Endothelial cell of umbilical vein (primary cell): ENCODE measurements at regions not wholly inside any gene's neighbourhood (a gene's known extent, or its start where the extent isn't known, plus 50 kb on each side); places are given as distances from the start of the nearest gene placed in this dataset.

ENCODE experiments used
- BruUV-seq: library from RNA; stranded (reverse); fragments of 400-500 nt; replicated peaks from 2 replicates; lab custom pipeline; 2021; lab: Mats Ljungman, UMichigan
- CTCF ChIA-PET: fragments of 300-600, 350-600 bp; sonication (Branson Sonifier 250); formaldehyde crosslinking; loops from one replicate; lab custom pipeline; 2021; ENCODE audit warnings: antibody characterized with exemption, inconsistent platforms; lab: Charles Lee
- POLR2A ChIA-PET: fragments of 300-600, 350-600 bp; sonication (Branson Sonifier 250); formaldehyde crosslinking; loops from one replicate; lab custom pipeline; 2021; ENCODE audit warnings: antibody characterized with exemption, inconsistent platforms; lab: Charles Lee
- DNase-seq: peaks from one replicate; pipeline ENCODE4 v3.0.0-alpha.2; 2011; ENCODE audit warnings: low read depth, low spot score
- FAIRE-seq: peaks from 2 replicates; lab custom pipeline; 2011; peaks lifted over from hg19 to GRCh38; lab: Jason Lieb, UNC
- H2AFZ ChIP-seq: 2 replicates; pipeline ENCODE4 v1.6.0; 2012; ENCODE audit warnings: low read depth, low read length, control low read depth, inconsistent platforms
- H3K27ac ChIP-seq: 2 replicates; pipeline ENCODE4 v1.5.1; 2011; ENCODE audit warnings: low read depth, mild to moderate bottlenecking, control low read depth, low read length, moderate library complexity; ENCODE audit not compliant: insufficient read depth
- H3K27me3 ChIP-seq, 2 experiments: 2 replicates each; pipeline versions ENCODE4 v1.6.0 to v1.6.1; 2011; ENCODE audit warnings: low read length in 2 of 2, mixed read lengths in 1 of 2; ENCODE audit not compliant: control insufficient read depth in 2 of 2, insufficient read depth in 2 of 2
- H3K36me3 ChIP-seq, 2 experiments: 2 replicates in 1 of 2; 3 replicates in 1 of 2; pipeline ENCODE4 v1.5.1; 2011; ENCODE audit warnings: low read length in 2 of 2, mild to moderate bottlenecking in 1 of 2, moderate library complexity in 1 of 2; ENCODE audit not compliant: control insufficient read depth in 2 of 2, insufficient read depth in 2 of 2; ENCODE audit errors: extremely low read depth in 1 of 2
- H3K4me1 ChIP-seq: 3 replicates; pipeline ENCODE4 v1.5.1; 2011; ENCODE audit warnings: mild to moderate bottlenecking, low read length; ENCODE audit not compliant: control insufficient read depth, insufficient read depth; ENCODE audit errors: extremely low read depth
- H3K4me2 ChIP-seq: 2 replicates; pipeline ENCODE4 v1.6.1; 2011; ENCODE audit warnings: low read length, control low read depth, mixed read lengths; ENCODE audit not compliant: insufficient read depth
- H3K4me3 ChIP-seq, 3 experiments: fragments of 200-600 bp in 1 of 3; sonication (generic), shearing (Covaris generic) in 1 of 3; replicated peaks in 1 of 3; 2 replicates each; pipeline ENCODE4 v1.5.1; 2011 to 2016; ENCODE audit warnings: control low read depth in 3 of 3, low read length in 3 of 3, mild to moderate bottlenecking in 2 of 3, inconsistent platforms in 1 of 3, low read depth in 1 of 3, moderate library complexity in 1 of 3; ENCODE audit not compliant: insufficient read depth in 1 of 3
- H3K79me2 ChIP-seq: 2 replicates; pipeline ENCODE4 v1.6.0; 2012; ENCODE audit warnings: low read length, inconsistent platforms; ENCODE audit not compliant: control insufficient read depth, insufficient read depth
- H3K9ac ChIP-seq: replicated peaks from 2 replicates; pipeline ENCODE3; 2011; ENCODE audit warnings: low read length, control low read depth; ENCODE audit not compliant: insufficient read depth; ENCODE audit errors: extremely low read depth
- H3K9me1 ChIP-seq: replicated peaks from 3 replicates; pipeline ENCODE4 v1.6.0; 2011; ENCODE audit warnings: mild to moderate bottlenecking, low read length; ENCODE audit not compliant: control insufficient read depth, insufficient read depth; ENCODE audit errors: extremely low read depth
- H3K9me3 ChIP-seq: replicated peaks from 2 replicates; pipeline ENCODE4 v1.5.1; 2012; ENCODE audit warnings: low read length, inconsistent platforms; ENCODE audit not compliant: control insufficient read depth, insufficient read depth
- H4K20me1 ChIP-seq: replicated peaks from 2 replicates; pipeline ENCODE3; 2011; ENCODE audit warnings: mild to moderate bottlenecking, low read length; ENCODE audit not compliant: control insufficient read depth, insufficient read depth; ENCODE audit errors: extremely low read depth
- EZH2 ChIP-seq: IDR thresholded peaks from 2 replicates; pipeline ENCODE4 v1.6.1; 2012; ENCODE audit warnings: borderline replicate concordance, low read depth, mild to moderate bottlenecking, moderate library complexity, low read length, inconsistent platforms; ENCODE audit not compliant: severe bottlenecking
- FOS ChIP-seq: IDR thresholded peaks from 2 replicates; pipeline ENCODE4 v1.6.1; 2011; ENCODE audit warnings: mild to moderate bottlenecking, low read length, moderate library complexity, borderline replicate concordance; ENCODE audit not compliant: insufficient read depth
- GATA2 ChIP-seq: IDR thresholded peaks from 2 replicates; pipeline ENCODE4 v1.7.0; 2011; ENCODE audit warnings: low read depth, mild to moderate bottlenecking, moderate library complexity, mixed read lengths, low read length; ENCODE audit not compliant: insufficient read length, insufficient read depth
- JUN ChIP-seq: IDR thresholded peaks from 2 replicates; pipeline ENCODE4 v1.6.1; 2011; ENCODE audit warnings: borderline replicate concordance, low read depth; ENCODE audit not compliant: insufficient read length, insufficient read depth
- MAX ChIP-seq: IDR thresholded peaks from 2 replicates; pipeline ENCODE4 v1.6.1; 2011; ENCODE audit not compliant: insufficient read depth, insufficient read length
- MYC ChIP-seq: IDR thresholded peaks from one replicate; pipeline ENCODE4 v1.6.1; 2011; ENCODE audit warnings: mild to moderate bottlenecking, low read depth, low read length
- POLR2A ChIP-seq: IDR thresholded peaks from 2 replicates; pipeline ENCODE4 v1.6.1; 2012; ENCODE audit warnings: low read depth, mild to moderate bottlenecking, control low read depth, low read length
- POLR2AphosphoS5 ChIP-seq: IDR thresholded peaks from 2 replicates; pipeline ENCODE4 v1.6.1; 2012; ENCODE audit warnings: low read depth, mild to moderate bottlenecking, control low read depth, low read length, moderate library complexity; ENCODE audit not compliant: insufficient read depth
- dilution Hi-C: fragments of 300-500 bp; cut with MboI; formaldehyde crosslinking; loops from one replicate; pipeline ENCODE4 v1.15.0; 2019; ENCODE audit warnings: low sequenced_read_pairs; ENCODE audit not compliant: extremely low pct_ligation_motif_present
- intact Hi-C: fragments of 100-400 bp; cut with micrococcal nuclease; formaldehyde crosslinking; loops from one replicate; pipeline ENCODE4 v1.10.0; 2022
- TF ChIP-seq, protein P1 (sequence below), 2 donors: IDR thresholded peaks; 1 replicate in 1 of 2; 2 replicates in 1 of 2; pipeline ENCODE4 v1.5.1; 2011; ENCODE audit warnings: low read length in 2 of 2, mild to moderate bottlenecking in 2 of 2, moderate library complexity in 2 of 2, control low read depth in 1 of 2, inconsistent platforms in 1 of 2, low read depth in 1 of 2; ENCODE audit not compliant: insufficient read depth in 1 of 2; ENCODE audit errors: extremely low read depth in 1 of 2

DNA sequence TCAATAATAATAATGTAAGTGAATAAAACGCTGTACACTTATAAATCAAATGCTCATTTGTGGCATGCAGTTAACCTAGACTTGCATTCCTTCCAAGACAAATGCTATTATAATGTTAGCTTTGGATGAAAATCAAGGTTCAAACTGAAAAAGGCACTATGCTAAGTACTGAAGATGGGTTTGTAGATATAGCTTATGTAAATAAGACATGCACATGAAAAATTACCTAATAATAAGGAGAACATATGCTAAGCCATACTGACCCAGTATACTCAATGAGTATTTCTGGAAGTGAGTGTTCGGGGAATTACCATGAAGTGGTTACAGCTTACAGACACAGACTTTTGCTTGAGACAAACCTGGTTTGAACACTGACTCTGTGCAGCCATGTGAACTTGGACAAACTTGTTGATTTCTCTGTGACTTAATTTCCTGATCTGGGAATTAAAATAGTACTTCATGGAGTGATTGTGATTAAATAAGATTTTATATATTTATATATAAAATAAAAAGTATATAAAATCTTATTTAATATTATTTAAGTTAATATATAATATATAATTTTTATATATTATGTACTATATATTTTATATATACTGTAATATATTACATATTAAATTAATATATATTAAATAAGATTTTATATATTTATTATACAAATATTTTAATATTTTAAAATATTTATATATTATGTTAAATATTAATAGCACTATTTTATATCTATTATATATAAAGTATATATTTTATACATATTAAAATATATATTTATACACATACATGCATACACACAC lies 159.2 kb downstream of the ZPLD1 start:
- BruUV-seq: no TSS peak
- ChIA-PET POLR2A (no interaction called here), CTCF (no interaction called here)
- no peak overlapping the region for H3K4me3 ChIP-seq
- no peak overlapping the region for H3K27ac ChIP-seq
- no peak overlapping the region for H3K4me2 ChIP-seq
- dilution Hi-C loops: no loop called here
- H2AFZ ChIP-seq: no peak overlapping the region
- H3K36me3 ChIP-seq: no peaks in the 10 kb centered on the region
- no peaks in the 10 kb centered on the region for H3K4me1 ChIP-seq
- DNase-seq (no peak), FAIRE-seq (no peak)
- TF ChIP-seq MAX: no peak
- no peak for TF ChIP-seq FOS
- no peak for TF ChIP-seq JUN
- TF ChIP-seq POLR2A: no peak
- TF ChIP-seq GATA2: no peak
- no peak for TF ChIP-seq MYC
- TF ChIP-seq, protein P1, sequence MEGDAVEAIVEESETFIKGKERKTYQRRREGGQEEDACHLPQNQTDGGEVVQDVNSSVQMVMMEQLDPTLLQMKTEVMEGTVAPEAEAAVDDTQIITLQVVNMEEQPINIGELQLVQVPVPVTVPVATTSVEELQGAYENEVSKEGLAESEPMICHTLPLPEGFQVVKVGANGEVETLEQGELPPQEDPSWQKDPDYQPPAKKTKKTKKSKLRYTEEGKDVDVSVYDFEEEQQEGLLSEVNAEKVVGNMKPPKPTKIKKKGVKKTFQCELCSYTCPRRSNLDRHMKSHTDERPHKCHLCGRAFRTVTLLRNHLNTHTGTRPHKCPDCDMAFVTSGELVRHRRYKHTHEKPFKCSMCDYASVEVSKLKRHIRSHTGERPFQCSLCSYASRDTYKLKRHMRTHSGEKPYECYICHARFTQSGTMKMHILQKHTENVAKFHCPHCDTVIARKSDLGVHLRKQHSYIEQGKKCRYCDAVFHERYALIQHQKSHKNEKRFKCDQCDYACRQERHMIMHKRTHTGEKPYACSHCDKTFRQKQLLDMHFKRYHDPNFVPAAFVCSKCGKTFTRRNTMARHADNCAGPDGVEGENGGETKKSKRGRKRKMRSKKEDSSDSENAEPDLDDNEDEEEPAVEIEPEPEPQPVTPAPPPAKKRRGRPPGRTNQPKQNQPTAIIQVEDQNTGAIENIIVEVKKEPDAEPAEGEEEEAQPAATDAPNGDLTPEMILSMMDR (IDR thresholded peaks at IDR 0.05; ENCODE audit: extremely low read depth in 1 of 2, insufficient read depth in 1 of 2, low read depth in 1 of 2, low read length in 2 of 2): no peak
- TF ChIP-seq POLR2AphosphoS5: no peak
- TF ChIP-seq EZH2: no peak
- no peaks in the 10 kb centered on the region for H3K79me2 ChIP-seq
- H4K20me1 ChIP-seq: no peaks in the 10 kb centered on the region
- no peak overlapping the region for H3K9ac ChIP-seq
- H3K9me3 ChIP-seq: no peaks in the 10 kb centered on the region
- intact Hi-C loops: no loop called here
- H3K9me1 ChIP-seq: no peaks in the 10 kb centered on the region
- H3K27me3 ChIP-seq: no peaks in the 10 kb centered on the region
